Transverse colon (tissue), 4 donors: ENCODE measurements at regions not wholly inside any gene's neighbourhood (a gene's known extent, or its start where the extent isn't known, plus 50 kb on each side); places are given as distances from the start of the nearest gene placed in this dataset.

Experiments
- DNase-seq: peaks from one replicate; pipeline ENCODE4 v3.0.0-alpha.2; 2019
- H3K27ac ChIP-seq, 4 donors: fragments of 200-600 bp; sonication (generic); 2 replicates each; pipeline ENCODE4 v1.5.1; 2016 to 2018; ENCODE audit warnings: inconsistent platforms in 4 of 4
- H3K27me3 ChIP-seq: fragments of 200-600 bp; sonication (generic); 2 replicates; pipeline ENCODE4 v1.5.1; 2017; ENCODE audit warnings: inconsistent platforms
- H3K36me3 ChIP-seq, 4 donors: fragments of 200-600 bp; sonication (generic); 2 replicates each; pipeline ENCODE4 v1.5.1; 2017 to 2019; ENCODE audit warnings: inconsistent platforms in 4 of 4
- H3K4me1 ChIP-seq, 4 donors: fragments of 200-600 bp; sonication (generic); 2 replicates each; pipeline ENCODE4 v1.5.1; 2017 to 2020; ENCODE audit warnings: inconsistent platforms in 4 of 4
- H3K4me3 ChIP-seq, 4 donors: fragments of 200-600 bp; sonication (generic); 1 replicate in 1 of 4; 2 replicates in 3 of 4; pipeline versions ENCODE4 v1.5.1 to v1.6.1; 2017 to 2019; ENCODE audit warnings: inconsistent platforms in 4 of 4
- H3K9me3 ChIP-seq, 2 donors: fragments of 200-600 bp; sonication (generic); 2 replicates each; pipeline ENCODE4 v1.5.1; 2017 to 2019; ENCODE audit warnings: inconsistent platforms in 2 of 2
- CTCF ChIP-seq, 5 experiments: fragments of 200-600 bp in 3 of 5; fragments of 450-650 bp in 2 of 5; sonication (generic) in 3 of 5; IDR thresholded peaks; 1 replicate in 2 of 5; 2 replicates in 3 of 5; pipeline ENCODE4 v1.5.1; 2016 to 2017; ENCODE audit warnings: antibody characterized with exemption in 5 of 5, inconsistent platforms in 3 of 5, mild to moderate bottlenecking in 2 of 5, moderate library complexity in 1 of 5
- EP300 ChIP-seq: sonication (generic); formaldehyde crosslinking; IDR thresholded peaks from one replicate; pipeline ENCODE4 v1.6.1; 2017; ENCODE audit warnings: antibody characterized with exemption, low read depth
- POLR2A ChIP-seq: fragments of 450-650 bp; IDR thresholded peaks from one replicate; pipeline ENCODE4 v1.6.1; 2016; ENCODE audit warnings: antibody characterized with exemption, mild to moderate bottlenecking, moderate library complexity
- POLR2AphosphoS5 ChIP-seq, 3 donors: sonication (generic); formaldehyde crosslinking; IDR thresholded peaks; one replicate each; pipeline ENCODE4 v1.6.1; 2016; ENCODE audit warnings: antibody characterized with exemption in 3 of 3
- WGBS, 2 donors: methylation state at CpG; one replicate each; pipeline ENCODE4 v1.1.5; 2018; ENCODE audit warnings: low coverage in 1 of 2; 5-methylcytosine and 5-hydroxymethylcytosine counted together
- in situ Hi-C, 4 donors: fragments of 200-750 bp; cut with MboI; loops; one replicate each; pipeline versions ENCODE4 v1.15.0 to v1.15.1; 2017; ENCODE audit warnings: low sequenced_read_pairs in 3 of 4, low pct_ligation_motif_present in 1 of 4, low pct_unique_long_range_greater_than_20kb in 1 of 4
- intact Hi-C: fragments of 100-400 bp; cut with DNase I; formaldehyde crosslinking; loops from one replicate; pipeline ENCODE4 v1.15.1; 2023; ENCODE audit warnings: low total_unique reads

DNA sequence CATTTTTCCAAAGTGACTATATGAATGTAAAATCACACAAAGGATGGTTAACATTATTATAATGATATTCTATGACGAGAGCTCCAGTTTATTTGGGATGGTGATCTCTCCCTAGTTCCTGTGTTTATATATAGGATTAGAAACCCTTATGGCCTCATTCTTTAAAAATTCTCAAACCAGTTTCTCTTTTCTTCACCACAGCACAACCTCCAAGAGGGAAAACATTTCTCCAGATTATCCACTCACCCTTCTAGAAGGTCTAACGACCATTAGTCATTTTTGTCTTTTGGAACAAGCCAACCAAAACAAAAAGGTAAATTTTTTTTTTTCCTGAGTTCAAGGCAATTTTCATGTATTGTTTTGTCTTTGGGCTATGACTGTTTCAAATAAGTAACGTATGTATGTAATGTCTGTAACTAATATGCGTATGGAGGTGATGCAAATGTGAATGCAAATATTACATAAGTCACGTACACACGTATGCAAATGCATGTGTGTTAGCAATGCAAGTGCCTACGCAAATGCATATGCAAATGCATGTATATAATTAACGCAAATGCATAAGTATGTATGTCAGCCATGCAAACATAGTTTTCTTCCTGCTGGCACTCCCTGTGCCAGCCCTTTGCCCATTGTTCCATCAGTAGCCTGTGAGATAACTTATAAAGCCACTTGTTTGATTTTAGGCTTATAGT is 72.5 kb upstream of the MORC3 start:
- in situ Hi-C loops (no loop called here), intact Hi-C loops (no loop called here)
- Histone ChIP-seq H3K36me3 (peaks cover 0 to 31% (median 14%) of the 10 kb centered on the region in 4 donors), H3K4me3 (no peak overlapping the region), H3K9me3 (no peaks in the 10 kb centered on the region), H3K27me3 (no peaks in the 10 kb centered on the region), H3K4me1 (peaks cover 0 to 9% (median 6%) of the 10 kb centered on the region in 4 donors), H3K27ac (no peak overlapping the region)
- 82 to 87% methylated on average over 8 of the region's 8 CpGs for WGBS, 2 donors
- no peak for DNase-seq
- no peak for TF ChIP-seq POLR2AphosphoS5 (IDR thresholded peaks at IDR 0.05)
- TF ChIP-seq CTCF (IDR thresholded peaks at IDR 0.05): no peak
- no peak for TF ChIP-seq EP300
- TF ChIP-seq POLR2A: no peak

DNA sequence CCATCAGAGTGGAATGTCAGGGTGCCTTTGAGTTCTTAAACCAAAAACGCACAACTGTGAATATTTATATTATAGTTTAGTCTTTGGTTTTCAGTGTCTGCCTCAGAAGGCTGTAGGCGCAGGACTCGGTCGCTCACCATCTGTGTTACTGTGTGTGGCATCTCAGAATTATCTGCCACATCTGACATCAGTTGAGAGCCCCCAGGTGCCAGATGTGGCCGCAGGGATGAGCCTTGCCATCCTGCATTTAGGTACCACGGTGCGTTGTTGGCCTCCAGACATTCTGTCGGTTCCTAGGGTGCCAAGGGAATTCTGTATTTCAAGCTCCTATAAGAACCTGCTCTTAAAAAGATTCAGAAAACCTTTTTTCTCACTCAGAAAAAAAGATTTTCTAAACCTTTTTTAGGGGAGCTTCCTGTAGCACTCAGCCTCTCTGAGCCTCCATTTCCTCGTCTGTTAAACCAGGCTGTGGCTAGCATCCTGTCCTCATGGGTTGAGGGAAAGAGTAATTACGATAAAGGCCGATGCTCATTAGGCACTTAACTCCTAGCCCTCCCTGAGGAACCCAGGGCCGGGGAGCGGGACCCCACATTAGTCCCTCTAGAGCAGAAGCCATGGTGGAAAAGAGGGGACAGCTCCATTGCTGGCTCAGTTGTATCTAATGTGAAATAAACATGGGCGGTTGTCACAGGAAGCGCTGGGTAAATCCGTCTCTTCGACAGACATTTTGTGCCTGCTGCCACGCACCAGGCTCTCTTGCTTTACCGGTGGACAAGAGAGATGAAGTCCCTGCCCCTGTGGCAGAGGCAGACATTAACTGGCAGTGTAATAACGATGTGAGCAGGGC is 70.2 kb upstream of the MORC3 start:
- intact Hi-C loops (no loop called here), in situ Hi-C loops (no loop called here)
- Histone ChIP-seq H3K36me3 (peaks cover 0 to 37% (median 17%) of the 10 kb centered on the region in 4 donors), H3K4me1 (peaks cover 0 to 12% (median 8%) of the 10 kb centered on the region in 4 donors), H3K27me3 (no peaks in the 10 kb centered on the region), H3K4me3 (no peak overlapping the region), H3K27ac (no peak overlapping the region), H3K9me3 (no peaks in the 10 kb centered on the region)
- DNase-seq: no peak
- 93 to 100% methylated on average over 4 to 20 of the region's 20 CpGs for WGBS, 2 donors
- no peak for TF ChIP-seq POLR2A
- TF ChIP-seq POLR2AphosphoS5 (IDR thresholded peaks at IDR 0.05): no peak
- no peak for TF ChIP-seq CTCF (IDR thresholded peaks at IDR 0.05)
- no peak for TF ChIP-seq EP300

DNA sequence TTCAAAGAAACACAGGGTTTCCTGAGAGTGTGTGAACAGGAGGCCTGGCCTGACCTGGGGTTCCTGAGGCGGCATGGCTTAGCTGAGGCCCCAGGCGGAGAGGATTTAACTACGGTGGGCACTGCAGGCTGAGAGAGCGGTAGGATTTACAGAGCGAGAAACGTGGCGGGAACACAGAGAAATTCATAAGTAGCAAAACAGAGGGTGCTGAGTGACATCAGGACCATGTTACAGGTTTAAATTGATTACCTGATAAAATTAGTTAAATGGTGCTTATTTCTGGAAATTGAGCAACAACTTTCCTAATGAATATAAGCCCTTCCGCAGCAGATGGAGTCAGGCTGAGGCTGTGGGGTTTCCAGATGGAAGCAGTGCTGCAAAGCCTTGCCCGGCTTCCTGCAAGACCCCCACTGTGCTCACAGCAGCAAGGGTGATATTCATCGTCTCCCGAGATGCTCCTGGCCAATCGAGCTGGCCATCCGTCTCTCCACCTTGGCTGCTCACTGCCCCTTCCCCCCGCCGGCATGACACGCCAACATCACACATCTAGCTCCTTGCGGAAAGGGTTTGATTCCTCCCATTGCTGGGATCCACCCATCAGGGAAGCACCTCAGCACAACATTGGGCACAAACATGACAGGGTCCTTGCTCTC is 69.4 kb upstream of the MORC3 start:
- in situ Hi-C loops (no loop called here), intact Hi-C loops (no loop called here)
- Histone ChIP-seq H3K4me1 (peaks cover 0 to 12% (median 7%) of the 10 kb centered on the region in 4 donors), H3K36me3 (peaks cover 0 to 33% (median 16%) of the 10 kb centered on the region in 4 donors), H3K9me3 (no peaks in the 10 kb centered on the region), H3K27ac (no peak overlapping the region), H3K4me3 (no peak overlapping the region), H3K27me3 (no peaks in the 10 kb centered on the region)
- WGBS, 2 donors: 91% methylated on average over 5 to 17 of the region's 17 CpGs
- TF ChIP-seq EP300: no peak
- TF ChIP-seq POLR2A: no peak
- no peak for TF ChIP-seq POLR2AphosphoS5 (IDR thresholded peaks at IDR 0.05)
- TF ChIP-seq CTCF (IDR thresholded peaks at IDR 0.05): no peak
- no peak for DNase-seq
